ENCODE measurements at regions not wholly inside any gene's neighbourhood (a gene's known extent, or its start where the extent isn't known, plus 50 kb on each side); places are given as distances from the start of the nearest gene placed in this dataset.

GRCh38 chr20:52727740-52728456 lies 244.3 kb upstream of the TSHZ2 start:
- TF ChIP-seq, protein P1, sequence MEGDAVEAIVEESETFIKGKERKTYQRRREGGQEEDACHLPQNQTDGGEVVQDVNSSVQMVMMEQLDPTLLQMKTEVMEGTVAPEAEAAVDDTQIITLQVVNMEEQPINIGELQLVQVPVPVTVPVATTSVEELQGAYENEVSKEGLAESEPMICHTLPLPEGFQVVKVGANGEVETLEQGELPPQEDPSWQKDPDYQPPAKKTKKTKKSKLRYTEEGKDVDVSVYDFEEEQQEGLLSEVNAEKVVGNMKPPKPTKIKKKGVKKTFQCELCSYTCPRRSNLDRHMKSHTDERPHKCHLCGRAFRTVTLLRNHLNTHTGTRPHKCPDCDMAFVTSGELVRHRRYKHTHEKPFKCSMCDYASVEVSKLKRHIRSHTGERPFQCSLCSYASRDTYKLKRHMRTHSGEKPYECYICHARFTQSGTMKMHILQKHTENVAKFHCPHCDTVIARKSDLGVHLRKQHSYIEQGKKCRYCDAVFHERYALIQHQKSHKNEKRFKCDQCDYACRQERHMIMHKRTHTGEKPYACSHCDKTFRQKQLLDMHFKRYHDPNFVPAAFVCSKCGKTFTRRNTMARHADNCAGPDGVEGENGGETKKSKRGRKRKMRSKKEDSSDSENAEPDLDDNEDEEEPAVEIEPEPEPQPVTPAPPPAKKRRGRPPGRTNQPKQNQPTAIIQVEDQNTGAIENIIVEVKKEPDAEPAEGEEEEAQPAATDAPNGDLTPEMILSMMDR (IDR thresholded peaks at IDR 0.05) = no peak
- Histone ChIP-seq H3K27me3 (no peaks in the 10 kb centered on the region), H3K27ac (no peak overlapping the region), H3K9me3 (no peaks in the 10 kb centered on the region), H3K4me1 (ENCODE audit: control insufficient read depth in 1 of 2, insufficient read depth in 1 of 2, low read depth in 1 of 2, low read length in 1 of 2) (no peaks in the 10 kb centered on the region), H3K36me3 (no peaks in the 10 kb centered on the region), H3K4me3 (ENCODE audit: low read depth in 1 of 2, low read length in 1 of 2) (no peak overlapping the region)

DNA sequence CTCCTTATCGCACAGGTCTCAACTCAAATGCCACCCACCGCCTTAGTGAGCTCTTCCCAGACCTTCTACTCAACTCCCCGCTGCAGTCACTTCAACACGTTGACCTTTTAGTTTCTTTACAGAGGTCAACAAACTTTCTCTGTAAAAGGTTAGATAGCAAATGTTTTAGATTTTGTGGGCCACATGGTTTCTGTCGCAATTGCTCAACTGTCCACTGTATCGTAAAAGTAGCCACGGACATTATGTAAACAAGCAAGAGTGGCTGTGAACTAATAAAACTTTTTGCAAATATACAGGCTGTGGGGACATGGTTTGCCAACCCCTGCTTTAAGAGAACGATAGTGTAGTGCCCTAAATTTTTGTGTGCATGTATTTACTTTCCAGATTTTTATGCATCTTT lies 247.6 kb upstream of the TSHZ2 start:
- TF ChIP-seq, protein P1 (IDR thresholded peaks at IDR 0.05) = no peak
- no peaks in the 10 kb centered on the region for H3K36me3 ChIP-seq
- H3K27me3 ChIP-seq = no peaks in the 10 kb centered on the region
- H3K4me3 ChIP-seq (ENCODE audit: low read depth in 1 of 2, low read length in 1 of 2) = no peak overlapping the region
- no peak overlapping the region for H3K27ac ChIP-seq
- H3K9me3 ChIP-seq = no peaks in the 10 kb centered on the region
- no peaks in the 10 kb centered on the region for H3K4me1 ChIP-seq (ENCODE audit: control insufficient read depth in 1 of 2, insufficient read depth in 1 of 2, low read depth in 1 of 2, low read length in 1 of 2)

DNA sequence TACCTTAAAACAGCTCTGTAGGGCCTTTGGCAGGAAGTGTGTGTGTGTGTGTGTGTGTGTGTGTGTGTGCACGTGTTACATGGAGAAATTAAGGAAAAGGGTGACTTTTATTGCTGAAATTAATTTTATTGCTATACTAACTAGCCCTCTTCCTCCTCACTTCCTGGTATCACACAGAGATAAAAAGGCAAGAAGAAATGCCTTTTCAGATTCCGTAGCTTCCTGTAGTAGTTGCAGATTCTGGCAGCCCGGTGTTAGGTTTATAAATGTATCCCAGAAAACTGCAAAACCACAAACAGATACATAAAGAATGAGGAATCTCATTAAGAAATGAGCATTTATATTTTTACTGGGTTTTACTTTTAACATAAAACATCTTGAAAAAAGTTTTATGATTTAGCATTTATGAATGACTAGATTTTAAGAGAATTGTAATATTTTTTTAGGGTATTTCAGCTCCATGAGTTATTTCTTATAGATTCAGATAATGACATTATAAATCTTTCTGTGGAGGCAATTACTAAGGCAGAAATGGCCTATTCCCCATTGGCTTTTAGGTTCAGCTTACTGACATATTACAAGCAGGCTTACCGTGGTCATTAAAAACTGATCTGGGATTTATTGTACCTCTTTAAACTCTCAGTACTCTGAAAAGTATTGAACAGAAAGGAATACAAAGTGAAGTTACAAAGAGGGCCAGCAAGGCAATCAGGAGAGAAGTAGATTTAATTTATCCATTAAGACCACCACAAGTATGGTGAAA lies 249.1 kb upstream of the TSHZ2 start:
- Histone ChIP-seq H3K27me3 (no peaks in the 10 kb centered on the region), H3K4me3 (ENCODE audit: low read depth in 1 of 2, low read length in 1 of 2) (no peak overlapping the region), H3K4me1 (ENCODE audit: control insufficient read depth in 1 of 2, insufficient read depth in 1 of 2, low read depth in 1 of 2, low read length in 1 of 2) (no peaks in the 10 kb centered on the region), H3K9me3 (no peaks in the 10 kb centered on the region), H3K27ac (no peak overlapping the region), H3K36me3 (no peaks in the 10 kb centered on the region)
- TF ChIP-seq, protein P1 (IDR thresholded peaks at IDR 0.05) = no peak

DNA sequence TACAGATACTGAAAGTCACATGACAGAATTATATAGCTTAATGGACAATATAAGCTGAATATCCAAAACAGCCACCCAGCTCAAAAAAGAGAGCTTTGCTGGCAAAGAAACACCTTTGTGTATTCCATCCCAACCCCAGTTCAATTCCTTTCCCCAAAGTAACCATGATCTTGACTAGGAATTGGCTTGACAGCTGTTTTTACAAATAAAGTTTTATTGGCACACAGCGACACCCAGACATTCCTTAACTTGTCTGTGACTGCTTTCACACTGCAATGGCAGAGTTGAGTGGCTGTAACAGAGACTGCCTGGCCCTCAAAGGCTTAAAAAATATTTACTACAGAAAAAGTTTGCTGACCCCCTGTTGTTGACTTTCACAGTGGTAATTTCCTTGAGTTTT lies 264.0 kb upstream of the TSHZ2 start:
- no peaks in the 10 kb centered on the region for H3K4me1 ChIP-seq (ENCODE audit: control insufficient read depth in 1 of 2, insufficient read depth in 1 of 2, low read depth in 1 of 2, low read length in 1 of 2)
- no peaks in the 10 kb centered on the region for H3K27me3 ChIP-seq
- no peak overlapping the region for H3K4me3 ChIP-seq (ENCODE audit: low read depth in 1 of 2, low read length in 1 of 2)
- no peak overlapping the region for H3K27ac ChIP-seq
- no peaks in the 10 kb centered on the region for H3K36me3 ChIP-seq
- H3K9me3 ChIP-seq = no peaks in the 10 kb centered on the region
- TF ChIP-seq, protein P1 (IDR thresholded peaks at IDR 0.05) = no peak

DNA sequence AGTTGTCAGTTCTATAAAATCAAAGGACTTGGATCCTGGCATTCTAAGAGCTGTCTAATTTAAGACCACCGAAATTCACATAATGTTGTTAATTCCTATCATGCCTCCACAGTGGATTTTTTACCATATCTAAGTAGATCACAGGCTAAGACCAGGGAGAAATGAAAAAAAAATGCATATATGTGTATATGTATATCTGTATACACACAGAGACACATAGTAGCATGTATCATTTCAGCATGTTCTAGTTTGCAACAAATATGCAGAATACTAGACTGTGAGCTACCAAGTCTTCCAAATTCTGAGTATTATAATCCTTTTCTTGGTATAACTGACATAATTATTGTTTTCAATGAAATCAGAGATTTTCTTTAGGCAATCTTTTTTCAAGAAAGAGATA lies 267.6 kb upstream of the TSHZ2 start:
- no peak overlapping the region for H3K4me3 ChIP-seq (ENCODE audit: low read depth in 1 of 2, low read length in 1 of 2)
- H3K36me3 ChIP-seq = no peaks in the 10 kb centered on the region
- no peaks in the 10 kb centered on the region for H3K9me3 ChIP-seq
- H3K4me1 ChIP-seq (ENCODE audit: control insufficient read depth in 1 of 2, insufficient read depth in 1 of 2, low read depth in 1 of 2, low read length in 1 of 2) = no peaks in the 10 kb centered on the region
- TF ChIP-seq, protein P1 (IDR thresholded peaks at IDR 0.05) = no peak
- no peak overlapping the region for H3K27ac ChIP-seq
- no peaks in the 10 kb centered on the region for H3K27me3 ChIP-seq
